ENCODE measurements at regions not wholly inside any gene's neighbourhood (a gene's known extent, or its start where the extent isn't known, plus 50 kb on each side); places are given as distances from the start of the nearest gene placed in this dataset.

- DNase-seq: no peak
- H3K27me3 Mint-ChIP-seq (ENCODE audit: low read depth in 3 of 3): peaks cover 0 to 6% (median 4%) of the 10 kb centered on the region in 3 donors
- no peaks in the 10 kb centered on the region for H3K4me1 Mint-ChIP-seq
- WGBS (ENCODE audit: insufficient coverage): 93% methylated on average over 4 of the region's 4 CpGs
- no peak overlapping the region for H3K27ac ChIP-seq (ENCODE audit: low read depth in 1 of 2, low read length in 2 of 2)
- H3K4me2 ChIP-seq (replicated peaks; ENCODE audit: extremely low read depth, low read length, poor library complexity, severe bottlenecking): no peak overlapping the region
- H3K4me3 ChIP-seq (replicated peaks in 1 of 3; ENCODE audit: low read depth in 2 of 3, low read length in 3 of 3): no peak overlapping the region
- H3K9me3 Mint-ChIP-seq: no peaks in the 10 kb centered on the region
- no peaks in the 10 kb centered on the region for H3K79me2 ChIP-seq (ENCODE audit: insufficient read depth, low read length)
- H3K4me1 ChIP-seq (ENCODE audit: control insufficient read depth in 1 of 2, insufficient read depth in 2 of 2, low read length in 2 of 2): no peaks in the 10 kb centered on the region
- no peak overlapping the region for H2AFZ ChIP-seq (ENCODE audit: insufficient read depth, low read depth, low read length, poor library complexity, severe bottlenecking)
- TF ChIP-seq CTCF (IDR thresholded peaks at IDR 0.05): no peak
- no peaks in the 10 kb centered on the region for H3K36me3 ChIP-seq (replicated peaks in 1 of 2; ENCODE audit: control insufficient read depth in 1 of 2, insufficient read depth in 2 of 2, low read length in 2 of 2)
- no peaks in the 10 kb centered on the region for H3K9me3 ChIP-seq (replicated peaks in 1 of 2; ENCODE audit: control insufficient read depth in 1 of 2, insufficient read depth in 1 of 2, low read length in 2 of 2)
- no peaks in the 10 kb centered on the region for H4K20me1 ChIP-seq (ENCODE audit: insufficient read depth, low read length)
- no peaks in the 10 kb centered on the region for H3K36me3 Mint-ChIP-seq
- H3K27ac Mint-ChIP-seq: no peak overlapping the region
- intact Hi-C loops (cut with micrococcal nuclease): no loop called here
- no peaks in the 10 kb centered on the region for H3K27me3 ChIP-seq (ENCODE audit: control insufficient read depth in 2 of 2, insufficient read depth in 2 of 2, low read length in 2 of 2)
- no peak overlapping the region for H3K9ac ChIP-seq (ENCODE audit: insufficient read depth, low read length, poor library complexity, severe bottlenecking)
- no peak overlapping the region for H3K4me3 Mint-ChIP-seq
Observed at GRCh38 chr14:59097681-59098080, 90.8 kb upstream of the DAAM1 start.

- Mint-ChIP-seq H3K27me3 (ENCODE audit: low read depth in 3 of 3) (peaks cover 0 to 4% (median 1%) of the 10 kb centered on the region in 3 donors), H3K9me3 (no peaks in the 10 kb centered on the region), H3K27ac (no peak overlapping the region), H3K4me1 (no peaks in the 10 kb centered on the region), H3K36me3 (no peaks in the 10 kb centered on the region), H3K4me3 (no peak overlapping the region)
- no peak overlapping the region for H3K4me3 ChIP-seq (replicated peaks in 1 of 3; ENCODE audit: low read depth in 2 of 3, low read length in 3 of 3)
- no peaks in the 10 kb centered on the region for H3K36me3 ChIP-seq (replicated peaks in 1 of 2; ENCODE audit: control insufficient read depth in 1 of 2, insufficient read depth in 2 of 2, low read length in 2 of 2)
- TF ChIP-seq CTCF (IDR thresholded peaks at IDR 0.05): no peak
- H3K9ac ChIP-seq (ENCODE audit: insufficient read depth, low read length, poor library complexity, severe bottlenecking): no peak overlapping the region
- no peaks in the 10 kb centered on the region for H3K27me3 ChIP-seq (ENCODE audit: control insufficient read depth in 2 of 2, insufficient read depth in 2 of 2, low read length in 2 of 2)
- no peak overlapping the region for H3K27ac ChIP-seq (ENCODE audit: low read depth in 1 of 2, low read length in 2 of 2)
- no peaks in the 10 kb centered on the region for H3K79me2 ChIP-seq (ENCODE audit: insufficient read depth, low read length)
- no peaks in the 10 kb centered on the region for H4K20me1 ChIP-seq (ENCODE audit: insufficient read depth, low read length)
- DNase-seq: no peak
- no peaks in the 10 kb centered on the region for H3K4me1 ChIP-seq (ENCODE audit: control insufficient read depth in 1 of 2, insufficient read depth in 2 of 2, low read length in 2 of 2)
- WGBS (ENCODE audit: insufficient coverage): 96% methylated on average over 3 of the region's 4 CpGs
- no peak overlapping the region for H3K4me2 ChIP-seq (replicated peaks; ENCODE audit: extremely low read depth, low read length, poor library complexity, severe bottlenecking)
- no peak overlapping the region for H2AFZ ChIP-seq (ENCODE audit: insufficient read depth, low read depth, low read length, poor library complexity, severe bottlenecking)
- intact Hi-C loops (cut with micrococcal nuclease): no loop called here
- no peaks in the 10 kb centered on the region for H3K9me3 ChIP-seq (replicated peaks in 1 of 2; ENCODE audit: control insufficient read depth in 1 of 2, insufficient read depth in 1 of 2, low read length in 2 of 2)
Observed at GRCh38 chr14:59098377-59098776, 90.1 kb upstream of the DAAM1 start.

Measured in CD14-positive monocyte (primary cell).